IMR-90 (cell line): ENCODE measurements at regions not wholly inside any gene's neighbourhood (a gene's known extent, or its start where the extent isn't known, plus 50 kb on each side); places are given as distances from the start of the nearest gene placed in this dataset.

Experiments used
- ATAC-seq: fragments of 200-7000 bp; cut with Tn5 transposase; 2 replicates; pipeline ENCODE4 v1.9.1; 2020; ENCODE audit warnings: low read depth, mild to moderate bottlenecking, moderate library complexity
- BruUV-seq: library from RNA; stranded (reverse); fragments of 400-500 nt; replicated peaks from 2 replicates; lab custom pipeline; 2021; lab: Mats Ljungman, UMichigan
- CTCF ChIA-PET: fragments of 300-600 bp; formaldehyde crosslinking; extraction: SDS; loops from one replicate; lab custom pipeline; 2021; ENCODE audit warnings: antibody characterized with exemption; lab: Yijun Ruan, JAX
- POLR2A ChIA-PET: fragments of 300-600 bp; sonication (Branson Sonifier 250); formaldehyde crosslinking; loops from one replicate; lab custom pipeline; 2022; ENCODE audit warnings: antibody characterized with exemption; ENCODE audit not compliant: unreplicated experiment; lab: Charles Lee
- DNase-seq: peaks from one replicate; pipeline ENCODE4 v3.0.0; 2013
- H2AFZ ChIP-seq: replicated peaks from 2 replicates; pipeline ENCODE3; 2013; ENCODE audit warnings: low read length, mild to moderate bottlenecking; ENCODE audit not compliant: poor library complexity
- H2AK5ac ChIP-seq: 2 replicates; pipeline ENCODE4 v1.6.1; 2013; ENCODE audit warnings: low read depth, low read length, inconsistent platforms
- H2AK9ac ChIP-seq: replicated peaks from 2 replicates; pipeline ENCODE3; 2013; ENCODE audit warnings: mild to moderate bottlenecking, low read depth, low read length, moderate library complexity; ENCODE audit not compliant: poor library complexity
- H2BK120ac ChIP-seq: 2 replicates; pipeline ENCODE4 v1.6.1; 2013; ENCODE audit warnings: low read depth, low read length, inconsistent platforms
- H2BK15ac ChIP-seq: 3 replicates; pipeline ENCODE4 v1.6.1; 2013; ENCODE audit warnings: low read depth, low read length, inconsistent platforms
- H2BK20ac ChIP-seq: 2 replicates; pipeline ENCODE4 v1.6.1; 2013; ENCODE audit warnings: low read depth, mild to moderate bottlenecking, inconsistent platforms, low read length, moderate library complexity
- H2BK5ac ChIP-seq: 2 replicates; pipeline ENCODE4 v1.6.1; 2013; ENCODE audit warnings: mild to moderate bottlenecking, low read depth, low read length, inconsistent platforms; ENCODE audit not compliant: poor library complexity, severe bottlenecking
- H3K14ac ChIP-seq: replicated peaks from 2 replicates; pipeline ENCODE4 v1.6.1; 2013; ENCODE audit warnings: low read depth, low read length, inconsistent platforms
- H3K18ac ChIP-seq: 2 replicates; pipeline ENCODE4 v1.6.1; 2013; ENCODE audit warnings: low read depth, low read length, control low read depth
- H3K23ac ChIP-seq: 2 replicates; pipeline ENCODE4 v1.6.1; 2013; ENCODE audit warnings: low read depth, low read length, inconsistent platforms
- H3K27ac ChIP-seq: 2 replicates; pipeline ENCODE4 v1.5.1; 2013; ENCODE audit warnings: mild to moderate bottlenecking, control low read depth, low read length; ENCODE audit not compliant: insufficient read depth
- H3K27me3 ChIP-seq: 2 replicates; pipeline ENCODE4 v1.6.1; 2013; ENCODE audit warnings: low read length; ENCODE audit not compliant: control insufficient read depth, insufficient read depth
- H3K36me3 ChIP-seq: 2 replicates; pipeline ENCODE4 v1.6.1; 2013; ENCODE audit warnings: low read length, mixed read lengths; ENCODE audit not compliant: control insufficient read depth, insufficient read depth
- H3K4ac ChIP-seq: 2 replicates; pipeline ENCODE4 v1.6.1; 2013; ENCODE audit warnings: low read depth, low read length, inconsistent platforms
- H3K4me1 ChIP-seq: 2 replicates; pipeline ENCODE4 v1.6.1; 2013; ENCODE audit warnings: low read length, mixed read lengths; ENCODE audit not compliant: control insufficient read depth, insufficient read depth
- H3K4me2 ChIP-seq: 2 replicates; pipeline ENCODE4 v1.6.1; 2013; ENCODE audit warnings: low read depth, mild to moderate bottlenecking, control low read depth, low read length, moderate library complexity
- H3K4me3 ChIP-seq: 2 replicates; pipeline ENCODE4 v1.5.1; 2013; ENCODE audit warnings: low read depth, mild to moderate bottlenecking, control low read depth, low read length, moderate library complexity; ENCODE audit not compliant: insufficient read depth
- H3K56ac ChIP-seq: 2 replicates; pipeline ENCODE4 v1.6.1; 2013; ENCODE audit warnings: low read length, inconsistent platforms; ENCODE audit not compliant: insufficient read depth; ENCODE audit errors: extremely low read depth
- H3K79me1 ChIP-seq, 2 experiments: 2 replicates each; pipeline ENCODE4 v1.6.1; 2013; ENCODE audit warnings: low read length in 2 of 2, inconsistent platforms in 1 of 2, low read depth in 1 of 2
- H3K9ac ChIP-seq: 2 replicates; pipeline ENCODE4 v1.6.1; 2013; ENCODE audit warnings: low read depth, low read length, control low read depth
- H3K9me1 ChIP-seq: 2 replicates; pipeline ENCODE4 v1.6.1; 2013; ENCODE audit warnings: low read length, inconsistent platforms; ENCODE audit not compliant: insufficient read depth
- H3K9me3 ChIP-seq: 2 replicates; pipeline ENCODE4 v1.6.1; 2013; ENCODE audit warnings: low read length; ENCODE audit not compliant: control insufficient read depth, insufficient read depth
- H4K20me1 ChIP-seq: 2 replicates; pipeline ENCODE4 v1.6.1; 2013; ENCODE audit warnings: low read length, inconsistent platforms; ENCODE audit not compliant: insufficient read depth
- H4K5ac ChIP-seq: 2 replicates; pipeline ENCODE4 v1.6.1; 2013; ENCODE audit warnings: mild to moderate bottlenecking, low read depth, low read length, control low read depth
- H4K8ac ChIP-seq, 2 experiments: 2 replicates each; pipeline ENCODE4 v1.6.1; 2013; ENCODE audit warnings: low read depth in 2 of 2, low read length in 2 of 2, control low read depth in 1 of 2, inconsistent platforms in 1 of 2
- H4K91ac ChIP-seq: 2 replicates; pipeline ENCODE4 v1.6.1; 2013; ENCODE audit warnings: low read depth, low read length, inconsistent platforms; ENCODE audit not compliant: insufficient read depth
- CEBPB ChIP-seq: IDR thresholded peaks from 2 replicates; pipeline ENCODE4 v1.6.1; 2012; ENCODE audit warnings: low read depth, low read length, improper control_type of control experiment
- ELK1 ChIP-seq: fragments of 150-350 bp; IDR thresholded peaks from 2 replicates; pipeline ENCODE4 v1.6.1; 2016; ENCODE audit warnings: low read depth, mild to moderate bottlenecking, low read length, moderate library complexity, borderline replicate concordance
- MXI1 ChIP-seq: IDR thresholded peaks from 2 replicates; pipeline ENCODE4 v1.6.1; 2012; ENCODE audit warnings: low read depth, mild to moderate bottlenecking, low read length, moderate library complexity, borderline replicate concordance
- RCOR1 ChIP-seq: IDR thresholded peaks from 2 replicates; pipeline ENCODE4 v1.6.1; 2012; ENCODE audit warnings: mild to moderate bottlenecking, low read length, improper control_type of control experiment; ENCODE audit not compliant: insufficient replicate concordance
- RFX5 ChIP-seq: IDR thresholded peaks from 2 replicates; pipeline ENCODE4 v1.8.0; 2012; ENCODE audit warnings: low read depth, mild to moderate bottlenecking, low read length, moderate library complexity
- WGBS, 2 experiments: methylation state at CpG; one replicate each; pipeline versions ENCODE4 v1.1.5 to v1.1.7; 2013; ENCODE audit warnings: missing lambda C conversion rate in 2 of 2; ENCODE audit not compliant: insufficient read length in 1 of 2; ENCODE audit errors: extremely low coverage in 2 of 2; 5-methylcytosine and 5-hydroxymethylcytosine counted together
- dilution Hi-C: fragments of 300-500 bp; cut with HindIII; formaldehyde crosslinking; loops from one replicate; pipeline ENCODE4 v1.14.3; 2018; ENCODE audit warnings: low sequenced_read_pairs; ENCODE audit not compliant: unreplicated experiment
- in situ Hi-C: fragments of 300-500 bp; cut with MboI; formaldehyde crosslinking; loops from 3 replicates; pipeline ENCODE4 v1.14.3; 2019; ENCODE audit warnings: low sequenced_read_pairs, inconsistent platforms, mixed read lengths
- intact Hi-C: fragments of 100-400 bp; cut with micrococcal nuclease; formaldehyde crosslinking; loops from 2 replicates; pipeline ENCODE4 v1.10.0; 2022

GRCh38 chr9:93822229-93822628 is 132.9 kb downstream of the BARX1 start:
- WGBS, 2 experiments = no CpG with 5 or more reads among the region's 6 CpGs
- Histone ChIP-seq H3K9me1 (no peaks in the 10 kb centered on the region), H3K4me1 (no peaks in the 10 kb centered on the region), H3K14ac (no peak overlapping the region), H3K4me2 (no peak overlapping the region), H3K27ac (no peak overlapping the region), H2AK5ac (no peak overlapping the region), H3K23ac (no peak overlapping the region), H3K9ac (no peak overlapping the region), H2BK15ac (no peak overlapping the region), H2BK20ac (no peak overlapping the region), H4K91ac (no peak overlapping the region), H3K56ac (no peak overlapping the region), H2AFZ (no peak overlapping the region), H2AK9ac (no peak overlapping the region), H3K4ac (no peak overlapping the region), H2BK120ac (no peak overlapping the region), H3K4me3 (no peak overlapping the region), H4K20me1 (no peaks in the 10 kb centered on the region), H3K36me3 (no peaks in the 10 kb centered on the region), H2BK5ac (no peak overlapping the region), H3K18ac (no peak overlapping the region), H3K79me1 (no peaks in the 10 kb centered on the region), H3K9me3 (no peaks in the 10 kb centered on the region), H4K5ac (no peak overlapping the region), H3K27me3 (peaks cover 9% of the 10 kb centered on the region; the same call in 1 of the 2 replicates), H4K8ac (no peak overlapping the region)
- dilution Hi-C loops = no loop called here
- in situ Hi-C loops = no loop called here
- no TSS peak for BruUV-seq
- ChIA-PET CTCF (no interaction called here), POLR2A (no interaction called here)
- ATAC-seq = no peak
- no peak for DNase-seq
- intact Hi-C loops = no loop called here
- TF ChIP-seq RCOR1 (no peak), ELK1 (no peak), MXI1 (no peak), RFX5 (no peak), CEBPB (no peak)
